Smooth muscle cell (in vitro differentiated cells): ENCODE measurements at regions not wholly inside any gene's neighbourhood (a gene's known extent, or its start where the extent isn't known, plus 50 kb on each side); places are given as distances from the start of the nearest gene placed in this dataset.

ENCODE experiments used
- DNase-seq: peaks from one replicate; lab custom pipeline; 2025; ENCODE audit not compliant: unreplicated experiment; lab: John Stamatoyannopoulos, UW
- H2AFZ ChIP-seq: fragments of 200-600 bp; sonication (generic); 2 replicates; pipeline ENCODE4 v1.6.0; 2016; ENCODE audit warnings: antibody characterized with exemption, low read depth, mild to moderate bottlenecking
- H3F3A ChIP-seq: fragments of 200-600 bp; sonication (generic); 2 replicates; pipeline ENCODE4 v1.6.0; 2017; ENCODE audit warnings: antibody characterized with exemption, low read depth
- H3K27ac ChIP-seq: fragments of 200-600 bp; sonication (generic); 2 replicates; pipeline ENCODE4 v1.5.1; 2016; ENCODE audit warnings: low read depth, mild to moderate bottlenecking
- H3K27me3 ChIP-seq: fragments of 200-600 bp; sonication (generic); 2 replicates; pipeline ENCODE4 v1.6.1; 2016; ENCODE audit warnings: low read depth, mild to moderate bottlenecking
- H3K36me3 ChIP-seq: fragments of 200-600 bp; sonication (generic); 2 replicates; pipeline ENCODE4 v1.5.1; 2016; ENCODE audit warnings: low read depth
- H3K4me1 ChIP-seq: fragments of 200-600 bp; sonication (generic); 2 replicates; pipeline ENCODE4 v1.5.1; 2016; ENCODE audit warnings: low read depth
- H3K4me2 ChIP-seq: fragments of 200-600 bp; sonication (generic); 2 replicates; pipeline ENCODE4 v1.6.0; 2016; ENCODE audit warnings: mild to moderate bottlenecking
- H3K4me3 ChIP-seq: fragments of 200-600 bp; sonication (generic); 2 replicates; pipeline ENCODE4 v1.5.1; 2016; ENCODE audit warnings: mild to moderate bottlenecking
- H3K79me2 ChIP-seq: fragments of 200-600 bp; sonication (generic); 2 replicates; pipeline ENCODE4 v1.6.0; 2016; ENCODE audit warnings: low read depth, mild to moderate bottlenecking
- H3K9ac ChIP-seq: fragments of 200-600 bp; sonication (generic); 2 replicates; pipeline ENCODE4 v1.6.0; 2016; ENCODE audit warnings: low read depth
- H3K9me3 ChIP-seq: fragments of 200-600 bp; sonication (generic); replicated peaks from 2 replicates; pipeline ENCODE4 v1.5.1; 2016; ENCODE audit warnings: low read depth
- H4K20me1 ChIP-seq: fragments of 200-600 bp; sonication (generic); 2 replicates; pipeline ENCODE4 v1.6.0; 2016; ENCODE audit warnings: low read depth
- CTCF ChIP-seq: fragments of 200-600 bp; sonication (generic); IDR thresholded peaks from 2 replicates; pipeline ENCODE4 v1.5.1; 2017; ENCODE audit warnings: borderline replicate concordance, mild to moderate bottlenecking, antibody characterized with exemption; ENCODE audit not compliant: insufficient read depth, poor library complexity, severe bottlenecking
- WGBS: methylation state at CpG from one replicate; pipeline ENCODE4 v1.1.7; 2016; ENCODE audit warnings: low lambda C conversion rate; 5-methylcytosine and 5-hydroxymethylcytosine counted together

GRCh38 chr15:25239471-25240345, 199.1 kb downstream of the UBE3A start:
- Histone ChIP-seq H3K27ac (no peak overlapping the region), H4K20me1 (no peaks in the 10 kb centered on the region), H3F3A (no peaks in the 10 kb centered on the region), H3K79me2 (no peaks in the 10 kb centered on the region), H3K4me3 (no peak overlapping the region), H3K9me3 (no peaks in the 10 kb centered on the region), H3K9ac (no peak overlapping the region), H3K36me3 (no peaks in the 10 kb centered on the region), H2AFZ (no peak overlapping the region), H3K27me3 (no peaks in the 10 kb centered on the region), H3K4me1 (no peaks in the 10 kb centered on the region), H3K4me2 (no peak overlapping the region)
- no peak for DNase-seq
- TF ChIP-seq CTCF, result no peak
- WGBS, result 78% methylated on average over 9 of the region's 9 CpGs

DNA sequence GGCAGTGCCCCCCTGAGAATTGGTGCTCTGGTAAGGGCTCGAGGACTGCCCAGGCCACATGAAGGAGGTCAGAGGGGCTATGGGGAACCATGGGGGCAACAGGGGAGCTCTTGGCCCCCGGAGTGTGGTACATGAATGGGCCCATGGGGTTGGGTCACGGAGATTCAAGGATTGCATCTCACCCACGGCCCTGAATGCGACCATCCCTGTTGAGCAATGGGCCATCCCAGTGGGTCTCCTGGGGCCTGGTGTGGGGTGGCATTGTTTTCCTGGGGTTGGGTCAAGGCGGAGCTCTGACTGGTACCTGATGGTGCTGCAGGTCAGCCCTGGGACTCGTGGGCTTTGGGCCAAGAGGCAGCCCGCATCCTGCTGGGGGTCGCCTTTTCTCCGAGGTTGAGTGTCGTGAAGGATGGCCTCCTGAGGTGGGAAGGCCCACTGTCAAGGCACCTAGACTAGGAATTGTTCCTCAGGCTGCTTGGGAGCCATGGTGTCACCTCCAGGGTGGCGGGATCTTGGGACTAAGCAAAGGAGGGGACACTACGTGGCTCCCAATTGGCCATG, 198.3 kb downstream of the UBE3A start:
- WGBS, result 85% methylated on average over 13 of the region's 13 CpGs
- Histone ChIP-seq H3K27ac (no peak overlapping the region), H3K36me3 (no peaks in the 10 kb centered on the region), H2AFZ (no peak overlapping the region), H3K9ac (no peak overlapping the region), H3K9me3 (no peaks in the 10 kb centered on the region), H3K27me3 (no peaks in the 10 kb centered on the region), H3K4me3 (no peak overlapping the region), H3F3A (no peaks in the 10 kb centered on the region), H3K4me1 (no peaks in the 10 kb centered on the region), H3K4me2 (no peak overlapping the region), H3K79me2 (no peaks in the 10 kb centered on the region), H4K20me1 (no peaks in the 10 kb centered on the region)
- TF ChIP-seq CTCF, result no peak
- no peak for DNase-seq

DNA sequence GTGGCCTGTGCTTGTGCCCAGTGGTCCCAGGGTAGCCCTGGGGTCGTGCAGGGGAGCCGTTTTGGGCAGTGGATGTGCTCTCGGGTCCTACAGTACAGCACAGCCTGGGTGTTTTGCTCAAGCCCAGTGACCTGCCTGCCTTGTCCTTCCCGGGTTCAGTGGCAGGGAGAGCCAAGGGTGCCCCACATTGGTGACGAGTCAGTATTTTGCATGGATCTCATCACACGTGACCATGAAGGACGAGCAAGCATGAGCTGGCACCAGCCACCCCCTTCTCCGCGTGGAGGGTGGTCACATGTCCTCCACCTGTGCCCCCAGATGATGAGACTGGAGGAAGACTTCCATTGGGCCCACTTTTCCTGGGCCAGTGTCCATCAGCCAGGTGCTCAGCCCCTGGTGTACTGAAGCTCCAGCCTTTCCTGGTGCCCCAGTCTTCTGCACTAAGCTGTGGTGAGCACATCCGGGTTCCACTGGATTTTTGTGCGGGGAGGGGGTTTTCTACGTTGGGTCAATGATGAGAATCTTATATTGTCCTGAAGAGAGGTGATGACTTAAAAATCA, 197.5 kb downstream of the UBE3A start:
- no peak overlapping the region for H3K27ac ChIP-seq
- 81% methylated on average over 12 of the region's 12 CpGs for WGBS
- H3K4me1 ChIP-seq, result no peaks in the 10 kb centered on the region
- no peaks in the 10 kb centered on the region for H3F3A ChIP-seq
- no peaks in the 10 kb centered on the region for H3K36me3 ChIP-seq
- no peak for DNase-seq
- no peaks in the 10 kb centered on the region for H4K20me1 ChIP-seq
- H3K27me3 ChIP-seq, result no peaks in the 10 kb centered on the region
- H3K9ac ChIP-seq, result no peak overlapping the region
- H2AFZ ChIP-seq, result no peak overlapping the region
- no peak overlapping the region for H3K4me2 ChIP-seq
- H3K79me2 ChIP-seq, result no peaks in the 10 kb centered on the region
- no peaks in the 10 kb centered on the region for H3K9me3 ChIP-seq
- TF ChIP-seq CTCF, result no peak
- no peak overlapping the region for H3K4me3 ChIP-seq
